HG02623 (cell line): ENCODE measurements at regions not wholly inside any gene's neighbourhood (a gene's known extent, or its start where the extent isn't known, plus 50 kb on each side); places are given as distances from the start of the nearest gene placed in this dataset.

Source experiments
- ATAC-seq: cut with Tn5 transposase; IDR thresholded peaks from one replicate; pipeline ENCODE4 v1.9.1; 2021; ENCODE audit warnings: moderate library complexity; ENCODE audit not compliant: unreplicated experiment

GRCh38 chr10:1870491-1870890, 133.2 kb upstream of the ADARB2 start:
- no peak for ATAC-seq

GRCh38 chr10:1869861-1870260, 132.5 kb upstream of the ADARB2 start:
- no peak for ATAC-seq

DNA sequence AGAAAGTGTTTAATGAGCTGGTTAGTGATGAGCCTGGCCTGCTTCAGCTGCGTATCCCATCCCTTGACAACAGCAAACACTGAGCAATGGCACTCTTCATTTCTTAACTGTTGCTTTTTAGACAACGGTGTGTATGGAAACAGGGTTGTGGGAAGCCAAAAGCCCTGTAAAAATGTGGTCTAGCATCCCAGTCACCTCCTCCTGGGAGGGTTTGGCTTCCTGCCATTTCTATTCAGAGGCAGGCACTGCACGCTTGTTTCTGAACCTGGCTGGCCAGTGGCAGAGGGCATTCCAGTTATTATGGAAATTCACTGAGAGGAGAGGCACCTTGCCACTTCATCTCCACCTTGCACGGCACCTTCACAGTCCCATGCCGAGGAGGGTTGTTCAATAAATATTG, 123.0 kb upstream of the ADARB2 start:
- ATAC-seq, result no peak

DNA sequence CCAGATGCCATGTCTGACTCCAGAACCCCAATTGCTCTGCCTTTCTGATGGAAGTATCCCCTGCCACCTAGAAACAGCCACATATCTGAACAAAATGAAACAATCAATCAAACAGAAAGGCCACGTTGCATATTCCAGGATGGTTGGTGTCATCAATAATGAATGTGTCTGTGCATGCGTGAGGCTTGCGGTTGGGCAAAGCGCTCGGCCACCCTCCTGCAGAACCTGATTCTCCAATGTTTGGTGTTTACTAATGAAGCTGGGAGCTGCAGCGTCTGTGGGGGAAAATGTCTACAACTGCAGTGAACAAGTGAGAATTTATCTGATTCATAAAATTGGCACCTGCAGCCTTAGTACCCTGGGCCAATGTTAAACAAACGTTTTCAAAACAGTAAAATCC, 121.2 kb upstream of the ADARB2 start:
- no peak for ATAC-seq

DNA sequence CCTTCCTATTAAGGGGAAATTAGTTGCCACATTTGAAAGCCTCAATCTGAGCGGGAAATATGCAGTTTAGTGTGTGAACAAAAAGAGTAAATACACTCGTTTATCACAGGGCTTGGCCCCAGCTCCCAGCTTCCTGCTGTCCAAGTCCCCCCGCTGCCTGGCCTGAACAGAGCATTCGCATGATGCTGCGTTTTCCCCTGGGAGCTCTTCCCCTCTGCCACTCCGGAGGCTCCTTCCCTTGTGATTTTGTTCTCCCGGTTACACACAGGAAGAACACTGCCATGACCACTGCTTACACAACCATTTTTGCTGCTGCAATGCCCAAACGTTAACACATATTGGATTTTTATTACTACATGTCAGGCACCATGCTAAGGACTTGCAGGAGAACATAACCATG, 120.7 kb upstream of the ADARB2 start:
- ATAC-seq, result no peak

GRCh38 chr10:1855911-1856310, 118.6 kb upstream of the ADARB2 start:
- ATAC-seq, result no peak

DNA sequence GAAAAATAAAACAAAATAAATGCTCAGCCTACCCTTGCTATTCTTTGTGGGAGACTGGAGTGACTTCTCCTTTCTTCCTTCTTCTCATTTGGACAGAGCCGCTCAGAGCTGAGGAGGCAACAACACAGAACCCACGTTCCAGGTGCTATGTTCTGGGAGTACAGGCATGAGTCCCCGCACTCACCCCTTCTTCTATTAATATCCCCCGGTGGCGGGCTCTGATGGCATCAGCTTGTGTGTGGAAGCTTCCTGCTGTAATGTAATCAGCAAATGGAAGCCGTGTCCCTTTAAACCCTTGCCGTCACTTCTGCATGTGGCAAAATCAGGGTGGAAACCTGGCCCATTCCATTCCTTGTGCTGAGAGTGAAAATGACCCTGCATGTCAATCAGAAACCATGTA, 116.9 kb upstream of the ADARB2 start:
- no peak for ATAC-seq

DNA sequence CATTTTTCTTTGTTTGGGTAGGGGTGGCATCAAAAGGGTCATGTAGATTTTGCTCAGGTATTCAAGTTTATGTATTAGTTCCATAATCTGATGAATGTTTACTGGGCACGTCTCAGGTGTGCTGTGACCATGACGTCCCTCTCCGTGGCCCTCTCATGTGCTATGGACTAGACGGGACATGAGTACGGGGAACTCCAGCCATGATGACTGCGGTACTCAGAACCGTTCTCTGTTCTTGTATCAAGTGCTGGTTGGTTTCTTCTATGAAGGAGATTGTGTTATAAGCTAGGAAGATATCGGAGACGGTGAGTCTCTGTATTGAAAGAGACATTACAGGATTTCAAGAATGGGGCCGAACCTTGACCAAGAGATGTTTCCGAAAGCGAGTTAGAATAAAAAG, 116.5 kb upstream of the ADARB2 start:
- no peak for ATAC-seq

- no peak for ATAC-seq
Observed at GRCh38 chr10:1852841-1853240, 115.5 kb upstream of the ADARB2 start.

- ATAC-seq, result no peak
Observed at GRCh38 chr10:1851762-1852161, 114.4 kb upstream of the ADARB2 start.

DNA sequence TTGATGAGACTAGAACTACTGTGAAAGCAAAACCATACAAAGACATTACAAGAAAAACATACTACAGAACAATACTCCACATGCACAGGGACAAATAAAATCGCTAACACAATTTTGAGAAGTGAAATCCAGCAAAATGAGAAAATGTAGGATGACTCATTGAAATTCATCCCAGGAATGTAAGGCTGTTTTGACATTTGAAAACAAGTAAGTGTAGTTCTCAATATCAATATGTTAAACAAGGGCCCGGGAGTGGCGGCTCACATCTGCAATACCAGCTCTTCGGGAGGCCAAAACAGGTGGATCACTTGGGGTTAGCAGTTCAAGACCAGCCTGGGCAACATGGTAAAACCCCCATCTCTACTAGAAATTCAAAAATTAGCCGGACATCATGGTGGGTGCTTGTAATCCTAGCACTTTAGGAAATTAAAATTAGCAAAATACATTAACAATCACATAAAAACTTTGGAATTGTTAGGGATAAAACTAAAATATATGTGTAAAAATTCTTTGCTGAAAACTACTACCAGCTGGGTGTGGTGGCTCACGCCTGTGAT, 113.7 kb upstream of the ADARB2 start:
- no peak for ATAC-seq

DNA sequence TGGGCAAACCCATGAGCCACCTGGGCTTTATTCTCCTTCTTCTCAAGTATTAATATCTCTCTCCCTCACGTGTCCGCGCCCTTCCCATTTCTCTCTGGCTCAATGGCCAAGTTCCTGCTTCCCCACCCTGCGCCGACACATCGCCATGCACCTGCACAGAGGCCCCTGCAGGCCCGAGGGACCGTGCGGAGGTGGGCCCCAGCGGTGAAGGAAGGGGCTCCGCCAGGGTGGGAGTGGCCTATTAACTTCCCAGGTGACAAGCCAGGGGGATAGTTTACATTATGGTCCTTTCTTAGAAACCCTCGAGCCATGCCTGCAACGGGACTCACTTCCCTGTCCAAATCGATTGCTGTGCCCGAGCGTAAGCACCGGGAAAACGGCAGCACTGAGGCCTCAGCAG, 110.0 kb upstream of the ADARB2 start:
- ATAC-seq, result no peak

DNA sequence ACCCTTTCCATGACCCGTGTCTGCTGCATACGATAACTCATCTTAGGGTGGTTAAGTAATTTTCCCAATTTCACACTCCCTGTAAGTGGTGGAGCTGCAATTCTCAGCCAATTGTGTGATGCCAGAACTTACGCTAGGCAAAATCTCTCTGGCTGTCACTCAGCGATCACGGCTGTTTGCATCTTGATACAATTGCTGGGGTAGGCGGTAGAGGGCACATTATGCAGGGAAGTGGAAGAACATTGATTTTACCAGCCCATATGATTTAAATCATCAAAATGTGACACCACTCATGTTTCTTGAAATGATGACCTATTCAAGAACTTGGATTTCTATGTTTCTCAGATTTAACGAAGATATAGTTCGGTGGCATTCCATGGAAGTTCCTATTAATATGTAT, 108.7 kb upstream of the ADARB2 start:
- no peak for ATAC-seq

- ATAC-seq, result no peak
Observed at GRCh38 chr10:1841759-1842158, 104.4 kb upstream of the ADARB2 start.

GRCh38 chr10:1829712-1830111, 92.4 kb upstream of the ADARB2 start:
- no peak for ATAC-seq

DNA sequence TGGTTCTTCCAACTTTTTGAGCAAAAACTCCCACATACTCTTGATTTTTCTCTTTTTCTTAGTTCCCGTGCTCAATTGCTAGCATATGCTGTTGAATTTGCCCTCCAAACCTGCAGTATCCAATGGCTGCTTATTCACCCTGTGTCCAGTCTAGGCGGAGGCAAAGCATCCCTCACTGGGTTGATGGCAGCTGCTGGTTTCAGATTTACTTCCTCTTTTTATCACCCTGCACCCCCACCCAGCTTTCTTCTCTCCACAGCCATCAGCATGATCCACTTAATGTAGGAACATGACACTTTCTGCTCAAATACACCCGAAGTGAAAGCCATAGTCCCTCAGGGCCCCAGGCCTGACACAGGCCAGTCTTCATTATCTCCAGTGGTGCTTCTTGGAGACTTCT, 87.6 kb upstream of the ADARB2 start:
- ATAC-seq, result no peak

GRCh38 chr10:1814556-1814955, 77.2 kb upstream of the ADARB2 start:
- no peak for ATAC-seq

DNA sequence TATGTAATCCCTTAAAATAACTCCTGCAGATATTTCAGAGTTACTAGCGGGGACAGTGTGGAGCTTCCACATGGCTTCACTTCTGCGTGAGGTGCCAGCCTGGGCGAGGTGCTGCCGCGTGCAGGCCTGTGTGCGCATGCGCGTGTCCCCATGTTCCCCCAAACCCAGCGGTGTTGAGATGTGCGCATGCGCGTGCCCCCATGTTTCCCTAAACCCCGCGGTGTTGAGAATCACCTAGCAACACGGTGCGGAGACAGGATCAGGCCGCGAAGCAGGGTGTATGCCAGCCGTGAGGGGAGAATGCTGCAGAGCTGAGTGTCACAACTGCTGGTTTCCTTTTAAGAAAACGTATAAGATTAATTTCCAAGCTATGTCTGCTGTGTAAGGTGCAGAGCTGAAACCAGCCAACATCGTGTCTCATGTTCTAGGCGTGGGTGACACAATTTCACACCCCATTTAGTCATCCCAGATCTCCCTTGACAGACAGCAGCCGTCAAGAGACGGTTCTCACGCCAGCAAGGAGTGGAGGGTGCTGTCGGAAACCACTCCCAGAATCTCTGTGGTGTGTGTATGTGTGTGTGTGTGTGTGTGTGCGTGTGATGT, 71.9 kb upstream of the ADARB2 start:
- no peak for ATAC-seq

- no peak for ATAC-seq
Observed at GRCh38 chr10:1807924-1808323, 70.6 kb upstream of the ADARB2 start.

DNA sequence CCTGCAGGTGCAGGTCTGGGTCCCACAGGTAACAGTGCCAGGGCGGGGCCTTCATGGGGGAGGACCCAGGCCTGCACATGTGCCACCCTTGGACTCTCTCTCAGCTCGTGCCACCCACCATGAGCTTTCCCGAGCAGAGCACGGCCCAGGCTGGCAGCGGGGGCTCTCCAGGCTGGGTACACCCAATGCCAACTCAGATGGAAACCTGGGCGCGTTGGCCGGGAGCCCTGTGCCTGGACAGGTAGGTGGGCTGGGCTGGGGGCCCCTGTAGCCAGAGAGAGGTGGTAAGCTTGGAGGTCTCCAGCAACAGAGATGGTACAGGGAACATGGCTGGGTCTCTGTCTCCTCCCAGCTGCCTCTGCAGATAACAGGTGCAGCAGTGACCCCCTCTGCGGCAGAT, 69.9 kb upstream of the ADARB2 start:
- no peak for ATAC-seq

- ATAC-seq, result no peak
Observed at GRCh38 chr10:1802413-1802812, 65.1 kb upstream of the ADARB2 start.

- no peak for ATAC-seq
Observed at GRCh38 chr10:1788401-1788800, 51.1 kb upstream of the ADARB2 start.
